GM19397 (cell line): ENCODE measurements at regions not wholly inside any gene's neighbourhood (a gene's known extent, or its start where the extent isn't known, plus 50 kb on each side); places are given as distances from the start of the nearest gene placed in this dataset.
"Not testable (repeated sequence)": the region's sequence is repeated elsewhere in the genome, so short reads cannot be mapped to it uniquely, and the experiment has no call there.

ENCODE experiments used
- ATAC-seq: cut with Tn5 transposase; IDR thresholded peaks from one replicate; pipeline ENCODE4 v1.9.1; 2021; ENCODE audit warnings: mild to moderate bottlenecking, moderate library complexity; ENCODE audit not compliant: unreplicated experiment

GRCh38 chr14:89743828-89744227 lies 210.7 kb downstream of the EFCAB11 start:
- no peak for ATAC-seq

GRCh38 chr14:89740241-89740640 lies 214.3 kb downstream of the EFCAB11 start:
- ATAC-seq = no peak

- ATAC-seq = no peak
Observed at GRCh38 chr14:89736881-89737280, 217.6 kb downstream of the EFCAB11 start.

GRCh38 chr14:89731396-89731933 lies 223.1 kb downstream of the EFCAB11 start:
- no peak for ATAC-seq

GRCh38 chr14:89730687-89731086 lies 223.8 kb downstream of the EFCAB11 start:
- ATAC-seq = no peak

- ATAC-seq = no peak
Observed at GRCh38 chr14:89728964-89729363, 225.6 kb downstream of the EFCAB11 start.

GRCh38 chr14:89726226-89726625 lies 228.3 kb downstream of the EFCAB11 start:
- not testable (repeated sequence) for ATAC-seq

GRCh38 chr14:89724628-89724960 lies 229.9 kb downstream of the EFCAB11 start:
- no peak for ATAC-seq

GRCh38 chr14:89723930-89724627 lies 230.5 kb downstream of the EFCAB11 start:
- no peak for ATAC-seq

GRCh38 chr14:89721956-89722355 lies 232.6 kb downstream of the EFCAB11 start:
- no peak for ATAC-seq

- peak; percentile 71 for ATAC-seq
Observed at GRCh38 chr14:89720741-89721729, 233.5 kb downstream of the EFCAB11 start.

- ATAC-seq = no peak
Observed at GRCh38 chr14:89720076-89720687, 234.3 kb downstream of the EFCAB11 start.

- ATAC-seq = no peak
Observed at GRCh38 chr14:89719366-89720075, 235.0 kb downstream of the EFCAB11 start.

GRCh38 chr14:89708982-89709625 lies 245.4 kb downstream of the EFCAB11 start:
- ATAC-seq = no peak

- no peak for ATAC-seq
Observed at GRCh38 chr14:89707086-89707485, 247.4 kb downstream of the EFCAB11 start.

- no peak for ATAC-seq
Observed at GRCh38 chr14:89702876-89703200, 251.7 kb downstream of the EFCAB11 start.

- no peak for ATAC-seq
Observed at GRCh38 chr14:89702073-89702875, 252.3 kb downstream of the EFCAB11 start.

GRCh38 chr14:89701211-89702043 lies 253.1 kb downstream of the EFCAB11 start:
- ATAC-seq = peak; percentile 83

GRCh38 chr14:89700801-89701200 lies 253.7 kb downstream of the EFCAB11 start:
- no peak for ATAC-seq
